Hepatocyte (in vitro differentiated cells): ENCODE measurements at regions not wholly inside any gene's neighbourhood (a gene's known extent, or its start where the extent isn't known, plus 50 kb on each side); places are given as distances from the start of the nearest gene placed in this dataset.

ENCODE experiments used
- EZH2 ChIP-seq: fragments of 200-600 bp; sonication (generic); IDR thresholded peaks from 2 replicates; pipeline ENCODE4 v1.6.1; 2016; ENCODE audit warnings: antibody characterized with exemption, mild to moderate bottlenecking, borderline replicate concordance
- TF ChIP-seq, protein P1 (sequence below): fragments of 200-600 bp; sonication (generic); IDR thresholded peaks from 2 replicates; pipeline ENCODE4 v1.5.1; 2016; ENCODE audit warnings: antibody characterized with exemption, mild to moderate bottlenecking; ENCODE audit not compliant: poor library complexity

DNA sequence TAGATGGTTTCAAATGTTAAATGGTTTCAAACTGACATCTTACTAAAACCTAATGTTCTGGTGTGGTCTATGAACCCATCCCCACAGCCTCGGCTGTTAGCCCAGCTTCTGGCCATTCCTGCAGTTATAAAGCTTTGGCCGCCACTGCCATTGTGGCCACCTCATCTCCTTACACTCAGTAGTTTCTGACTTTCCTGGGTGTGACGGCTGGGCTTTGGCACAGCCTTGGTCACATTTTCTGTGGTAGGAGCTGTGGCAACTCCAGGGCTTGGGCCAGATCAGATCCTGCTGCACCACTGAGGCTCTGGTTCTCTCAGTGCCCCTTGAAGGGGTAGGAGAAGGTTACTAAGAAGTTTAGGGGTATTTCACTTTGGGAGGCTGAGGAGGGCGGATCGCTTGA is 84.2 kb upstream of the STXBP6 start:
- TF ChIP-seq, protein P1, sequence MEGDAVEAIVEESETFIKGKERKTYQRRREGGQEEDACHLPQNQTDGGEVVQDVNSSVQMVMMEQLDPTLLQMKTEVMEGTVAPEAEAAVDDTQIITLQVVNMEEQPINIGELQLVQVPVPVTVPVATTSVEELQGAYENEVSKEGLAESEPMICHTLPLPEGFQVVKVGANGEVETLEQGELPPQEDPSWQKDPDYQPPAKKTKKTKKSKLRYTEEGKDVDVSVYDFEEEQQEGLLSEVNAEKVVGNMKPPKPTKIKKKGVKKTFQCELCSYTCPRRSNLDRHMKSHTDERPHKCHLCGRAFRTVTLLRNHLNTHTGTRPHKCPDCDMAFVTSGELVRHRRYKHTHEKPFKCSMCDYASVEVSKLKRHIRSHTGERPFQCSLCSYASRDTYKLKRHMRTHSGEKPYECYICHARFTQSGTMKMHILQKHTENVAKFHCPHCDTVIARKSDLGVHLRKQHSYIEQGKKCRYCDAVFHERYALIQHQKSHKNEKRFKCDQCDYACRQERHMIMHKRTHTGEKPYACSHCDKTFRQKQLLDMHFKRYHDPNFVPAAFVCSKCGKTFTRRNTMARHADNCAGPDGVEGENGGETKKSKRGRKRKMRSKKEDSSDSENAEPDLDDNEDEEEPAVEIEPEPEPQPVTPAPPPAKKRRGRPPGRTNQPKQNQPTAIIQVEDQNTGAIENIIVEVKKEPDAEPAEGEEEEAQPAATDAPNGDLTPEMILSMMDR = no peak
- no peak for TF ChIP-seq EZH2
